ENCODE measurements at regions not wholly inside any gene's neighbourhood (a gene's known extent, or its start where the extent isn't known, plus 50 kb on each side); places are given as distances from the start of the nearest gene placed in this dataset. TPM values are rescaled to one million over a fixed set of nuclear protein-coding genes. Genes with fewer than 3 reads are reported as not detected.
"Not testable (repeated sequence)": the region's sequence is repeated elsewhere in the genome, so short reads cannot be mapped to it uniquely, and the experiment has no call there.

DNA sequence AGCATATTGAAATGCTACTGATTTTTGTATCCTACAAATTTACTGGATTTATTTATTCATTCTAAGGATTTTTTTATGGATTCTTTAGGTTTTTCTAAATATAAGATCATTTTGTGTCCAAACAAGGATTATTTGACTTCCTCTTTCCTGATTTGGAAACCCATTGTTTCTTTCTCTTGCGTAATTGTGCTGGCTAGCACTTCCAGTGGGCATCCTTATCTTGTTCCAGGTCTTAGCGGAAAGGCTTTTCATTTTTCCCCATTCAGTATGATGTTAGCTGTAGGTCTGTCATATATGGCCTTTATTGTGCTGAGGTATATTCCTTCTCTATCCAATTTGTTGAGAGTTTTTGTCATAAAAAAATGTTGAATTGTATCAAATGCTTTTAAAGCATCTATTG lies 57.2 kb upstream of the RHOJ start:
- DNase-seq (ENCODE audit: low read depth): no peak

DNA sequence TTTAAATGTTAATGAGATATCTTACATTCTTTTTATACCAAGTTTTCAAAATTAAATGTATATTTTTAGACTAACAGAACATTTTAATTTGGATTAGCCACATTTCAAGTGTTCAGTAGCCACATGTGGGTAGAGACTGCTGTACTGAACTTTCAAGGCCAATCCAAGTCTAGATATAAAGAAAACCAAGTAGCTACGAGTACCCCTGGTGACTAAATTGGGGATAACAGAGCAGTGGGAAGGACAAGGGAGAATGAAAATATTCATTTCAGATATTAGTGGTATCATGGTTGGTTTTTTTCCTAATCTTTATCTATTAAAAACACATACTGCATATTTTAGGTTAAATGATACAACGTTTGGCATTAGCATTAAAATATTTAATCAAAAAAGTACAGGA lies 69.4 kb upstream of the RHOJ start:
- DNase-seq (ENCODE audit: low read depth): peak; percentile 21

DNA sequence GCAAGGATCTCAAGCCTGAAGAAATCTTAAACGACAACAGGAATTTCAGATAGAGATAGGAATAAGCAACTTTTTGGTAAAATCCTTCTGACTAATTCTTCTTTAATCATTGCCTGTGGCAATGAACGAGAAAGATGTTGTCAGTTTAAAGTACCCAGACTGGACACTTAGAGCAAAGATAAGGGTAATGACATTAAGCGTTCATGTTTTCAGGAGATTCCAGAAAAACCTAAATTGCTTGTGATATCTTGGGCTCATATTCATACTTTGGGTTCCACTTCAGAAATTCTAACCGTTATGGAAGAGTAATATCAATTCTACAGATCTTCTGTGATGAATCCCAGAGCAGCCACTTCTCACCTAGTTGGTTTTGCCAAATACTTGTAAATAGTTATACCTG lies 73.7 kb upstream of the RHOJ start:
- no peak for DNase-seq (ENCODE audit: low read depth)

DNA sequence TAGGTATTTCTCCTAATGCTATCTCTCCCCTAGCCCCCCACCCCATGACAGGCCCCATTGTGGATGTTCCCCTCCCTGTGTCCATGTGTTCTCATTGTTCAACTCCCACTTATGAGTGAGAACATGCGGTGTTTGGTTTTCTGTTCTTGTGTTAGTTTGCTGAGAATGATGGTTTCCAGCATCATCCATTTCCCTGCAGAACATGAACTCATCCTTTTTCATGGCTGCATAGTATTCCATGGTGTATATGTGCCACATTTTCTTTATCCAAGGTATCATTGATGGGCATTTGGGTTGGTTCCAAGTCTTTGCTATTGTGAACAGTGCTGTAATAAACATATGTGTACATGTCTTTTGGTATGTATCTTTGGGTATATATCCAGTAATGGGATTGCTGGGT lies 61.2 kb upstream of the KCNH5 start:
- not testable (repeated sequence) for DNase-seq (ENCODE audit: low read depth)

DNA sequence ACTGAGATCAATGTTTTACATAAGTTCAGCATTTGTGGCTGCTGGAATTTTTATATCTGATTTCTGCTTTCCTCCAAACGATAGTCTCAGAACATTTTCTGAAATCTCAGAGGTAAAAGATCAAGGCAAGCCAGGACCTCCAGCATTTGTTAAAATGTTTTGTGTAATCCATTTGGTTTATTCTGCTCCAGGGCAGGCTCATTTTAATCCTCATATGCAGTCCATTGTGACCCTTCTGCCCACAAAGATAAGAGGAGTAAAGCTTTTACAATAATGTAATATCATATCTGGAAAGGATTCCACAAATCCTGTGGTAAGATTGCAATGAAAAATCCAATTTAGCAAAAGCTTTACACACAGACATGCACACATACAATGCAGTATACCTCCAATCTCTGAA lies 55.3 kb upstream of the KCNH5 start:
- no peak for DNase-seq (ENCODE audit: low read depth)

DNA sequence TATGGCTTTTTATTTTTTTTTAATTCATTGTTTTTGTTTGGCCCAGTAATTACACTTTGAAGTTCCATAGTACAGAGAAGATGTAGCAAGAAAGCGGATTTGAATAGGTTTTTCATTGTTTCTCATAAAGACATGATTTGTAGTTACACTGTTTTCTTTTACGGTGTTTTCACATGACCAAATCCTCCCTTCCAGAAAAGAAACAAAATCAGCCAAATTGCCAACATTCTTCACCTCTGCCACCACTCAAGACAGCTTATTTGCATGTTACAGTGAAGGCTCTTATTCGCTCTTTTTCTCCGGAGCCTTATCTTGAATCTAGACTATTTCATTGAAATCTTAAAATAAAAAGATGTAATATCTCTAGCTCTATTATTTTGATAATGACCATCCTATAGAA lies 50.9 kb upstream of the KCNH5 start:
- DNase-seq (ENCODE audit: low read depth): no peak

Small RNA genes lying in the stretch of these regions (small RNA-seq; reads per million reads assigned to genes)
- gene PARP1P2: not detected

All from HT1080 (cell line).